ENCODE measurements at regions not wholly inside any gene's neighbourhood (a gene's known extent, or its start where the extent isn't known, plus 50 kb on each side); places are given as distances from the start of the nearest gene placed in this dataset.

GRCh38 chr10:50981904-50982303, 92.4 kb upstream of the PRKG1 start:
- H3K27ac Mint-ChIP-seq (ENCODE audit: unreplicated experiment) = no peak overlapping the region
- no peaks in the 10 kb centered on the region for H3K27me3 Mint-ChIP-seq (ENCODE audit: unreplicated experiment)
- H3K9me3 Mint-ChIP-seq (ENCODE audit: unreplicated experiment) = no peaks in the 10 kb centered on the region
- H3K36me3 Mint-ChIP-seq (ENCODE audit: unreplicated experiment) = no peaks in the 10 kb centered on the region
- H3K4me1 Mint-ChIP-seq (ENCODE audit: low read depth, unreplicated experiment) = peaks cover 9% of the 10 kb centered on the region
- no peak for TF ChIP-seq CTCF (IDR thresholded peaks at IDR 0.05; ENCODE audit: partially characterized antibody, unreplicated experiment)
- no peak overlapping the region for H3K4me3 Mint-ChIP-seq (ENCODE audit: unreplicated experiment)
- no peak for DNase-seq

GRCh38 chr10:50982989-50983388, 91.3 kb upstream of the PRKG1 start:
- Mint-ChIP-seq H3K4me3 (ENCODE audit: unreplicated experiment) (no peak overlapping the region), H3K4me1 (ENCODE audit: low read depth, unreplicated experiment) (peaks cover 9% of the 10 kb centered on the region)

GRCh38 chr10:50987934-50988333, 86.4 kb upstream of the PRKG1 start:
- Mint-ChIP-seq H3K4me1 (ENCODE audit: low read depth, unreplicated experiment) (peaks cover 13% of the 10 kb centered on the region), H3K4me3 (ENCODE audit: unreplicated experiment) (no peak overlapping the region), H3K36me3 (ENCODE audit: unreplicated experiment) (no peaks in the 10 kb centered on the region), H3K9me3 (ENCODE audit: unreplicated experiment) (peaks cover 10% of the 10 kb centered on the region), H3K27ac (ENCODE audit: unreplicated experiment) (no peak overlapping the region), H3K27me3 (ENCODE audit: unreplicated experiment) (peaks cover 5% of the 10 kb centered on the region)
- TF ChIP-seq CTCF (IDR thresholded peaks at IDR 0.05; ENCODE audit: partially characterized antibody, unreplicated experiment) = no peak
- no peak for DNase-seq

More at GRCh38 chr10:50982989-50983388, 91.3 kb upstream of the PRKG1 start:
- H3K27ac Mint-ChIP-seq (ENCODE audit: unreplicated experiment) = no peak overlapping the region
- TF ChIP-seq CTCF (IDR thresholded peaks at IDR 0.05; ENCODE audit: partially characterized antibody, unreplicated experiment) = no peak
- DNase-seq = no peak
- no peaks in the 10 kb centered on the region for H3K36me3 Mint-ChIP-seq (ENCODE audit: unreplicated experiment)
- H3K27me3 Mint-ChIP-seq (ENCODE audit: unreplicated experiment) = no peaks in the 10 kb centered on the region
- H3K9me3 Mint-ChIP-seq (ENCODE audit: unreplicated experiment) = no peaks in the 10 kb centered on the region

- Mint-ChIP-seq H3K27me3 (ENCODE audit: unreplicated experiment) (peaks cover 6% of the 10 kb centered on the region), H3K4me3 (ENCODE audit: unreplicated experiment) (no peak overlapping the region), H3K36me3 (ENCODE audit: unreplicated experiment) (no peaks in the 10 kb centered on the region), H3K27ac (ENCODE audit: unreplicated experiment) (no peak overlapping the region), H3K9me3 (ENCODE audit: unreplicated experiment) (peaks cover 10% of the 10 kb centered on the region), H3K4me1 (ENCODE audit: low read depth, unreplicated experiment) (peaks cover 13% of the 10 kb centered on the region)
- peak; percentile 51 for TF ChIP-seq CTCF (IDR thresholded peaks at IDR 0.05; ENCODE audit: partially characterized antibody, unreplicated experiment)
- no peak for DNase-seq
Observed at GRCh38 chr10:50988792-50989191, 85.5 kb upstream of the PRKG1 start.

GRCh38 chr10:50990568-50991455, 83.5 kb upstream of the PRKG1 start:
- Mint-ChIP-seq H3K27ac (ENCODE audit: unreplicated experiment) (peak overlapping the region; percentile 67), H3K36me3 (ENCODE audit: unreplicated experiment) (no peaks in the 10 kb centered on the region), H3K4me1 (ENCODE audit: low read depth, unreplicated experiment) (peaks cover 18% of the 10 kb centered on the region), H3K4me3 (ENCODE audit: unreplicated experiment) (peak overlapping the region; percentile 96), H3K9me3 (ENCODE audit: unreplicated experiment) (peaks cover 10% of the 10 kb centered on the region), H3K27me3 (ENCODE audit: unreplicated experiment) (peaks cover 7% of the 10 kb centered on the region)
- TF ChIP-seq CTCF (IDR thresholded peaks at IDR 0.05; ENCODE audit: partially characterized antibody, unreplicated experiment) = no peak
- DNase-seq = peak; percentile 80

Data from glutamatergic neuron (in vitro differentiated cells).